GM18505 (cell line): ENCODE measurements at regions not wholly inside any gene's neighbourhood (a gene's known extent, or its start where the extent isn't known, plus 50 kb on each side); places are given as distances from the start of the nearest gene placed in this dataset.

ENCODE experiments used
- ATAC-seq: cut with Tn5 transposase; IDR thresholded peaks from one replicate; pipeline ENCODE4 v1.9.1; 2021; ENCODE audit not compliant: unreplicated experiment
- POLR2A ChIP-seq: IDR thresholded peaks from 4 replicates; pipeline ENCODE4 v1.6.1; 2011; ENCODE audit warnings: borderline replicate concordance; ENCODE audit not compliant: insufficient read depth, insufficient read length; ENCODE audit errors: extremely low read depth

- no peak for TF ChIP-seq POLR2A
- no peak for ATAC-seq
Measured at GRCh38 chr5:167580608-167581007, 710.8 kb upstream of the WWC1 start.

GRCh38 chr5:167582283-167582682 is 709.2 kb upstream of the WWC1 start:
- ATAC-seq = no peak
- TF ChIP-seq POLR2A = no peak

GRCh38 chr5:167582886-167583285 is 708.6 kb upstream of the WWC1 start:
- TF ChIP-seq POLR2A = no peak
- ATAC-seq = no peak

DNA sequence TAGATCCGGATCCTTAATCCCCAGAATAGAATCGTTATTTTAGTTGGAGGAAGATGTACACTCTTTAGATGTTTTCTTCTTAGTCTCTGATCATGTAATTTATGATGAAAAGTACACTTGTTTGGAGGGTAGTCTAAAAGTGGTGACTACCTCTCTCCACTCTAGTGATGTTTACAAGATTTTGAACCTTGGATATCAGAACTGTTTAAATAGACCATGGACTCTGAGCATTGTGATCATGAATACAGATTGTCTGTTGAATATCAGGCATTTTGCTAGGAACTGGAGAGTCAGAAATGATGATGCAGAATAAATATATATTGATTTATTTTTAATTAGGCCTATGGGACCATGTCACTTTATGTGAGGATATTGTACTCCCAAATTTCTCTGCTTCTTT is 706.3 kb upstream of the WWC1 start:
- ATAC-seq = no peak

GRCh38 chr5:167587772-167588437 is 703.5 kb upstream of the WWC1 start:
- no peak for ATAC-seq
- no peak for TF ChIP-seq POLR2A

More for the DNA sequence above, 706.3 kb upstream of the WWC1 start:
- TF ChIP-seq POLR2A = no peak

GRCh38 chr5:167592114-167592513 is 699.3 kb upstream of the WWC1 start:
- no peak for TF ChIP-seq POLR2A
- no peak for ATAC-seq

DNA sequence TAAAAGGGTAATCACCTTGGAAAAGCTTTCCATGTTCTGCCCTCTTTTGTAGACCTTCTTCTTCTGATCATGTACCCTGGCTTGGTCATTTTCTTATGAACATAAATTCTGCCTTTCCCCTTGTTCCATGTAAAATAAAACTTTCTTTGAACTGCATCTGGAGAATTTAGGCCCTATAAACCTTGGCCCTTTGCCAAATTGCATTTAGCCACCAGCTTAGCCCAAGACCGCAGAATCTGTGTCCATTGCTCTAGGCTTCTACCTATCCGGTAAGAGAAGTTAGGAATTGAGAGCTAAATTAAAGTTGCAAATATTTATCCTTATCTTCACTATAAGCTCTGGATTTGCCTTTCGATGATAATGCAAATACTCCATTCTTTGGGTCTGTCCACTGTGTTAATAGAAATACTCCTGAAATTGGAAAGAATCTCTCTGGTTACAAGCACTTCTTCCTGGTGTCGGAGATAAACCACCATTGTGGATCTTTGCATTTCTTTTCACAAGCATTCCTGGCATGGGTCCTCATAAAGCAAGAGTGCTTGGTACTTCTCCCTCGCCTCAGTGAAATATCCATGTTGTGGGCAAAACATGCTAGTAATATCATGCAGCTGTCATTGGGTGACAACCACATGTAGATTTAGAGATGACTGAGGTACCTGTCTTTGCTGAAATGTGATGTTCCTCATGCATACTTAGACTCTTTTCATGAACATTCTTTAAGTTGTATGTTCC is 698.0 kb upstream of the WWC1 start:
- TF ChIP-seq POLR2A = no peak
- ATAC-seq = no peak

DNA sequence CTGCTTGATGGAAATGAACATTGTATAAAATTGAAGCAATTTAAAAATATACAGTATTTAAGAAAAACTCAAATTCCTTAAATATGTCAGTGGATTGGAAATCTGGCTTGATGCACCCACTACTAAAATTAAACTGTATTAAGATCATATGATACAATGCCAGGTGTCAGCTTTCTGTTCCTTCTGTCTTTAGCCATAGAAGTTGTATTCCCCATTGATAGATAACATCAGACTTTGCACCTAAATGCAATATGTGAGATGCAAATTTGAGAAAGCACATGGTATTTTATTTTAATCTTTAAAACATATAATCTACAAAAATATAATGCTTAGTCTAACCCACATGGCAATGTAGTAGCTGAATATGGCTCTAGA is 697.4 kb upstream of the WWC1 start:
- TF ChIP-seq POLR2A = no peak
- ATAC-seq = no peak

- no peak for ATAC-seq
- no peak for TF ChIP-seq POLR2A
Measured at GRCh38 chr5:167594750-167595149, 696.7 kb upstream of the WWC1 start.

GRCh38 chr5:167595196-167595595 is 696.2 kb upstream of the WWC1 start:
- TF ChIP-seq POLR2A = no peak
- ATAC-seq = no peak

- TF ChIP-seq POLR2A = no peak
- ATAC-seq = no peak
Measured at GRCh38 chr5:167598166-167598565, 693.3 kb upstream of the WWC1 start.

DNA sequence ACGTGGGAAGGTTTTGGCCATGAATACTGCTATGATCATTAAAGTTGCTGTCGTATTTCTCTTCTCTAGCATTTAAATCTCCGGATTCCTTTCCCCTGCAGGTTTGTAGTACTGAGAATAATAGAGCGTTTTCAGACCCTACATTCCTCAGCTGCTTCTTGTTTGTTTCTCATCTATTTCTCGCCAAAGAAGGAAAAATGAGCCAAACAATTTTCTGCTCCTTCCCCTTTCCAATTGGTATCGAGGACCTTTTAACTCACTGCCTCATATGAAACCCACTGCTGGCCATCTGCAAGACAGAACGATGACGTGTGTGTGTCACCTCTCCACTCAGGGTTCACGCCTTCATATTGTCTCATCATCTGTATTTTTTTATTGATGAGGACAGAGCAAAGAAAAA is 689.4 kb upstream of the WWC1 start:
- no peak for ATAC-seq
- TF ChIP-seq POLR2A = no peak

- no peak for TF ChIP-seq POLR2A
- ATAC-seq = no peak
Measured at GRCh38 chr5:167603135-167603534, 688.3 kb upstream of the WWC1 start.
